HepG2 (cell line): ENCODE measurements at regions not wholly inside any gene's neighbourhood (a gene's known extent, or its start where the extent isn't known, plus 50 kb on each side); places are given as distances from the start of the nearest gene placed in this dataset.

Experiments used
- ATAC-seq: fragments of 200-7000 bp; cut with Tn5 transposase; 3 replicates; pipeline ENCODE4 v1.9.1; 2020; ENCODE audit warnings: mild to moderate bottlenecking, moderate library complexity
- BruUV-seq: library from RNA; stranded (reverse); fragments of 400-500 nt; replicated peaks from 2 replicates; lab custom pipeline; 2021; lab: Mats Ljungman, UMichigan
- CTCF ChIA-PET: fragments of 300-600 bp; formaldehyde crosslinking; extraction: SDS; loops from one replicate; lab custom pipeline; 2021; ENCODE audit warnings: low total read pairs, inconsistent platforms, low intra/inter-chr PET ratio; lab: Yijun Ruan, JAX
- POLR2A ChIA-PET: fragments of 350-600 bp; sonication (Branson Sonifier 250); formaldehyde crosslinking; loops from one replicate; lab custom pipeline; 2020; ENCODE audit warnings: antibody characterized with exemption, inconsistent platforms; lab: Yijun Ruan, JAX
- DNase-seq: peaks from one replicate; pipeline ENCODE4 v3.0.0-alpha.2; 2015; ENCODE audit warnings: low spot score
- FAIRE-seq: peaks from 3 replicates; lab custom pipeline; 2011; peaks lifted over from hg19 to GRCh38; lab: Jason Lieb, UNC
- H2AFZ ChIP-seq: one replicate; pipeline ENCODE4 v1.6.1; 2011; ENCODE audit warnings: low read length, inconsistent platforms
- H3K27ac ChIP-seq: fragments of 300-600 bp; 3 replicates; pipeline ENCODE4 v1.8.0; 2011; ENCODE audit warnings: mixed run types, mild to moderate bottlenecking, mixed read lengths, low read length, inconsistent platforms; ENCODE audit not compliant: insufficient read depth; ENCODE audit errors: extremely low read length
- H3K27me3 ChIP-seq, 2 experiments: fragments of 200-600 bp in 1 of 2; 2 replicates in 1 of 2; 3 replicates in 1 of 2; pipeline versions ENCODE4 v1.6.0 to v1.8.0; 2011; ENCODE audit warnings: low read length in 2 of 2, mild to moderate bottlenecking in 2 of 2, moderate library complexity in 2 of 2, inconsistent platforms in 1 of 2; ENCODE audit not compliant: insufficient read depth in 2 of 2, control insufficient read depth in 1 of 2
- H3K36me3 ChIP-seq, 2 experiments: fragments of 200-600 bp in 1 of 2; replicated peaks in 1 of 2; 2 replicates in 1 of 2; 3 replicates in 1 of 2; pipeline versions ENCODE4 v1.5.1 to v1.8.0; 2011; ENCODE audit warnings: low read length in 2 of 2, inconsistent platforms in 1 of 2; ENCODE audit not compliant: insufficient read depth in 2 of 2, control insufficient read depth in 1 of 2
- H3K4me1 ChIP-seq: 2 replicates; pipeline ENCODE4 v1.5.1; 2012; ENCODE audit warnings: low read length, inconsistent platforms; ENCODE audit not compliant: insufficient read depth
- H3K4me2 ChIP-seq: 2 replicates; pipeline ENCODE4 v1.6.0; 2011; ENCODE audit warnings: low read depth, low read length, inconsistent platforms
- H3K4me3 ChIP-seq, 3 experiments: fragments of 200-600 bp in 1 of 3; sonication (generic), shearing (Covaris generic) in 1 of 3; replicated peaks in 1 of 3; 2 replicates each; pipeline ENCODE4 v1.5.1; 2011 to 2016; ENCODE audit warnings: low read length in 3 of 3, inconsistent platforms in 2 of 3, low read depth in 2 of 3, mild to moderate bottlenecking in 2 of 3, control low read depth in 1 of 3, mixed read lengths in 1 of 3; ENCODE audit not compliant: insufficient read depth in 1 of 3
- H3K79me2 ChIP-seq: one replicate; pipeline ENCODE4 v1.6.1; 2011; ENCODE audit warnings: low read length, inconsistent platforms; ENCODE audit not compliant: insufficient read depth
- H3K9ac ChIP-seq: 2 replicates; pipeline ENCODE4 v1.6.0; 2011; ENCODE audit warnings: mild to moderate bottlenecking, low read depth, low read length, inconsistent platforms; ENCODE audit not compliant: insufficient read depth
- H3K9me3 ChIP-seq: 2 replicates; pipeline ENCODE4 v1.5.1; 2012; ENCODE audit warnings: mild to moderate bottlenecking, low read length
- H4K20me1 ChIP-seq: 2 replicates; pipeline ENCODE4 v1.6.0; 2011; ENCODE audit warnings: inconsistent platforms, mild to moderate bottlenecking, low read length, moderate library complexity; ENCODE audit not compliant: insufficient read depth
- BCL6 ChIP-seq: IDR thresholded peaks from 2 replicates; pipeline ENCODE4 v1.6.1; 2016; ENCODE audit warnings: missing genetic modification reagents, missing compliant biosample characterization
- FOSL2 ChIP-seq: sonication (generic); formaldehyde crosslinking; IDR thresholded peaks from 2 replicates; pipeline ENCODE4 v1.4.0; 2020; ENCODE audit warnings: missing genetic modification reagents
- FOXO1 ChIP-seq: sonication (generic); formaldehyde crosslinking; IDR thresholded peaks from 2 replicates; pipeline ENCODE4 v1.4.0; 2020; ENCODE audit warnings: missing genetic modification reagents
- GABPB1 ChIP-seq: IDR thresholded peaks from 2 replicates; pipeline ENCODE4 v1.6.1; 2016; ENCODE audit warnings: mild to moderate bottlenecking, missing genetic modification reagents, moderate library complexity, missing compliant biosample characterization
- NFRKB ChIP-seq: fragments of 450-650 bp; IDR thresholded peaks from 2 replicates; pipeline ENCODE4 v1.6.1; 2017
- NFYB ChIP-seq: sonication (generic); formaldehyde crosslinking; IDR thresholded peaks from 2 replicates; pipeline ENCODE4 v1.4.0; 2020; ENCODE audit warnings: missing genetic modification reagents
- NR1H2 ChIP-seq: sonication (generic); formaldehyde crosslinking; IDR thresholded peaks from 2 replicates; pipeline ENCODE4 v1.8.1; 2022; ENCODE audit warnings: low read depth, missing genetic modification reagents, borderline replicate concordance
- PRDM10 ChIP-seq: sonication (generic); formaldehyde crosslinking; IDR thresholded peaks from 2 replicates; pipeline ENCODE4 v1.4.0; 2020; ENCODE audit warnings: low read depth, missing genetic modification reagents
- RBM39 ChIP-seq: fragments of 200-400 bp; formaldehyde crosslinking; IDR thresholded peaks from one replicate; pipeline ENCODE4 v1.6.1; 2018; ENCODE audit warnings: antibody characterized with exemption, mild to moderate bottlenecking, low read depth, low read length; ENCODE audit not compliant: poor library complexity, severe bottlenecking
- RCOR2 ChIP-seq: IDR thresholded peaks from 2 replicates; pipeline ENCODE4 v1.6.1; 2016; ENCODE audit warnings: missing biosample characterization, missing genetic modification reagents
- RELA ChIP-seq: sonication (generic); formaldehyde crosslinking; IDR thresholded peaks from 2 replicates; pipeline ENCODE4 v1.4.0; 2020; ENCODE audit warnings: missing genetic modification reagents
- RFX1 ChIP-seq: fragments of 450-650 bp; IDR thresholded peaks from 2 replicates; pipeline ENCODE4 v1.6.1; 2017
- ZFP82 ChIP-seq: sonication (generic); formaldehyde crosslinking; IDR thresholded peaks from 2 replicates; pipeline ENCODE4 v1.5.1; 2020; ENCODE audit warnings: mild to moderate bottlenecking, missing genetic modification reagents, borderline replicate concordance
- ZNF550 ChIP-seq: sonication (generic); formaldehyde crosslinking; IDR thresholded peaks from 2 replicates; pipeline ENCODE4 v1.4.0; 2020; ENCODE audit warnings: mild to moderate bottlenecking, missing genetic modification reagents, borderline replicate concordance
- ZNF784 ChIP-seq: sonication (generic); formaldehyde crosslinking; IDR thresholded peaks from 2 replicates; pipeline ENCODE4 v1.5.1; 2020; ENCODE audit warnings: missing genetic modification reagents, mild to moderate bottlenecking, borderline replicate concordance
- WGBS: methylation state at CpG from one replicate; pipeline ENCODE4 v1.1.6; 2017; ENCODE audit warnings: low lambda C conversion rate; 5-methylcytosine and 5-hydroxymethylcytosine counted together
- in situ Hi-C: cut with HindIII; loops from 2 replicates; pipeline ENCODE4 v1.10.0; 2017; ENCODE audit warnings: low pct_unique_long_range_greater_than_20kb; ENCODE audit not compliant: extremely low pct_ligation_motif_present
- intact Hi-C: fragments of 100-400 bp; cut with micrococcal nuclease; formaldehyde crosslinking; loops from one replicate; pipeline ENCODE4 v1.10.0; 2022; ENCODE audit not compliant: unreplicated experiment

GRCh38 chr10:62613859-62614258, 190.7 kb upstream of the ADO start:
- Histone ChIP-seq H3K36me3 (no peaks in the 10 kb centered on the region), H3K27ac (no peak overlapping the region), H3K27me3 (peaks cover 0 to 1% of the 10 kb centered on the region in 2 experiments; a peak in 1 of 5 replicates), H4K20me1 (no peaks in the 10 kb centered on the region), H2AFZ (no peak overlapping the region), H3K9me3 (no peaks in the 10 kb centered on the region), H3K4me3 (no peak overlapping the region), H3K9ac (no peak overlapping the region), H3K4me2 (no peak overlapping the region), H3K4me1 (no peaks in the 10 kb centered on the region), H3K79me2 (no peaks in the 10 kb centered on the region)
- BruUV-seq: no TSS peak
- intact Hi-C loops (loop anchor here (5.0 kb wide), 1 partner anchor 543 kb away; no protein-coding TSS in a partner anchor), in situ Hi-C loops (loop anchor here (5.0 kb wide), 1 partner anchor 203 kb away; the partner anchor contains the start of gene EGR2)
- no peak for FAIRE-seq
- WGBS: 90% methylated on average over 1 of the region's 1 CpG
- no peak for ATAC-seq
- no peak for DNase-seq
- ChIA-PET CTCF (no interaction called here), POLR2A (no interaction called here)
- TF ChIP-seq ZNF784 (CRISPR knock-in tag): no peak
- TF ChIP-seq RBM39: no peak
- no peak for TF ChIP-seq NR1H2 (CRISPR knock-in tag)
- no peak for TF ChIP-seq ZNF550 (CRISPR knock-in tag)
- no peak for TF ChIP-seq FOXO1 (CRISPR knock-in tag)

GRCh38 chr10:62614389-62615157, 189.9 kb upstream of the ADO start:
- H3K4me2 ChIP-seq: no peak overlapping the region
- no peak for TF ChIP-seq ZFP82 (CRISPR knock-in tag)
- TF ChIP-seq BCL6 (CRISPR knock-in tag): no peak
- TF ChIP-seq NFYB (CRISPR knock-in tag): no peak
- TF ChIP-seq NFRKB: no peak
- TF ChIP-seq GABPB1: 0 out of 2 replicates have a peak, but pooled peaks have one; percentile 45
- TF ChIP-seq RCOR2 (CRISPR knock-in tag): no peak
- TF ChIP-seq PRDM10 (CRISPR knock-in tag): 0 out of 2 replicates have a peak, but pooled peaks have one; percentile 22
- no peak for TF ChIP-seq RELA (CRISPR knock-in tag)
- TF ChIP-seq RFX1: no peak
- peak; percentile 42; the same call in 1 of the 2 replicates for TF ChIP-seq FOSL2

More at GRCh38 chr10:62614389-62615157, 189.9 kb upstream of the ADO start:
- Histone ChIP-seq H3K9ac (no peak overlapping the region), H3K27ac (no peak overlapping the region), H3K4me3 (no peak overlapping the region), H3K9me3 (no peaks in the 10 kb centered on the region), H3K36me3 (no peaks in the 10 kb centered on the region), H4K20me1 (no peaks in the 10 kb centered on the region), H3K4me1 (no peaks in the 10 kb centered on the region), H3K27me3 (peaks cover 0 to 1% of the 10 kb centered on the region in 2 experiments; a peak in 1 of 5 replicates), H3K79me2 (no peaks in the 10 kb centered on the region), H2AFZ (no peak overlapping the region)
- 35% methylated on average over 9 of the region's 11 CpGs for WGBS
- no peak for FAIRE-seq
- intact Hi-C loops (loop anchor here (5.0 kb wide), 1 partner anchor 543 kb away; no protein-coding TSS in a partner anchor), in situ Hi-C loops (loop anchor here (5.0 kb wide), 1 partner anchor 203 kb away; the partner anchor contains the start of gene EGR2)
- peak; percentile 38; the same call in 1 of the 3 replicates for ATAC-seq
- no TSS peak for BruUV-seq
- POLR2A ChIA-PET: no interaction called here
- DNase-seq: no peak
- CTCF ChIA-PET: no interaction called here
